Keratinocyte (primary cell): ENCODE measurements at regions not wholly inside any gene's neighbourhood (a gene's known extent, or its start where the extent isn't known, plus 50 kb on each side); places are given as distances from the start of the nearest gene placed in this dataset.

Experiments used
- DNase-seq: peaks from one replicate; pipeline ENCODE4 v3.0.0-alpha.2; 2011; ENCODE audit warnings: low read depth, missing footprints, low spot score
- FAIRE-seq: peaks from 2 replicates; lab custom pipeline; 2011; peaks lifted over from hg19 to GRCh38; lab: Jason Lieb, UNC
- H2AFZ ChIP-seq: 2 replicates; pipeline ENCODE4 v1.6.0; 2012; ENCODE audit warnings: low read length, control low read depth, inconsistent platforms; ENCODE audit not compliant: control insufficient read depth
- H3K27ac ChIP-seq: 2 replicates; pipeline ENCODE4 v1.5.1; 2011; ENCODE audit warnings: low read length; ENCODE audit not compliant: control insufficient read depth, insufficient read depth
- H3K27me3 ChIP-seq: 3 replicates; pipeline ENCODE4 v1.6.0; 2011; ENCODE audit warnings: low read length; ENCODE audit not compliant: control insufficient read depth, insufficient read depth; ENCODE audit errors: extremely low read depth
- H3K36me3 ChIP-seq, 2 experiments: 2 replicates in 1 of 2; 3 replicates in 1 of 2; pipeline ENCODE4 v1.5.1; 2011; ENCODE audit warnings: low read length in 2 of 2, mild to moderate bottlenecking in 1 of 2; ENCODE audit not compliant: control insufficient read depth in 2 of 2, insufficient read depth in 2 of 2; ENCODE audit errors: extremely low read depth in 1 of 2
- H3K4me1 ChIP-seq: 3 replicates; pipeline ENCODE4 v1.5.1; 2011; ENCODE audit warnings: low read length; ENCODE audit not compliant: control insufficient read depth, insufficient read depth; ENCODE audit errors: extremely low read depth
- H3K4me2 ChIP-seq: 3 replicates; pipeline ENCODE4 v1.6.0; 2011; ENCODE audit warnings: low read depth, low read length; ENCODE audit not compliant: control insufficient read depth, insufficient read depth; ENCODE audit errors: extremely low read depth
- H3K4me3 ChIP-seq, 3 experiments: fragments of 200-600 bp in 1 of 3; sonication (generic) in 1 of 3; 2 replicates in 2 of 3; 3 replicates in 1 of 3; pipeline ENCODE4 v1.5.1; 2011 to 2016; ENCODE audit warnings: low read length in 3 of 3, mild to moderate bottlenecking in 3 of 3, control low read depth in 2 of 3, inconsistent platforms in 1 of 3, low read depth in 1 of 3, mixed read lengths in 1 of 3, mixed run types in 1 of 3, moderate library complexity in 1 of 3; ENCODE audit not compliant: control insufficient read depth in 2 of 3, insufficient read depth in 2 of 3; ENCODE audit errors: extremely low read depth in 1 of 3
- H3K79me2 ChIP-seq: 2 replicates; pipeline ENCODE4 v1.6.0; 2012; ENCODE audit warnings: low read length; ENCODE audit not compliant: control insufficient read depth, insufficient read depth
- H3K9ac ChIP-seq: 3 replicates; pipeline ENCODE4 v1.6.0; 2011; ENCODE audit warnings: low read length; ENCODE audit not compliant: control insufficient read depth, insufficient read depth; ENCODE audit errors: extremely low read depth
- H3K9me1 ChIP-seq: 3 replicates; pipeline ENCODE4 v1.6.0; 2011; ENCODE audit warnings: low read length; ENCODE audit not compliant: control insufficient read depth, insufficient read depth; ENCODE audit errors: extremely low read depth
- H3K9me3 ChIP-seq: 2 replicates; pipeline ENCODE4 v1.5.1; 2012; ENCODE audit warnings: low read depth, low read length; ENCODE audit not compliant: control insufficient read depth
- H4K20me1 ChIP-seq: 3 replicates; pipeline ENCODE4 v1.6.0; 2011; ENCODE audit warnings: low read length; ENCODE audit not compliant: control insufficient read depth, insufficient read depth; ENCODE audit errors: extremely low read depth
- CTCF ChIP-seq, 3 experiments: IDR thresholded peaks in 1 of 3; conservative IDR thresholded peaks in 1 of 3; optimal IDR thresholded peaks in 1 of 3; 2 replicates in 2 of 3; 3 replicates in 1 of 3; pipeline versions ENCODE3 to v1.5.1; 2011; ENCODE audit warnings: low read length in 3 of 3, mild to moderate bottlenecking in 3 of 3, moderate library complexity in 2 of 3, control low read depth in 1 of 3, inconsistent platforms in 1 of 3; ENCODE audit not compliant: insufficient read depth in 2 of 3; ENCODE audit errors: extremely low read depth in 1 of 3
- EZH2 ChIP-seq: IDR thresholded peaks from one replicate; pipeline ENCODE4 v1.6.1; 2012; ENCODE audit warnings: inconsistent platforms, mild to moderate bottlenecking, low read length, moderate library complexity
- dilution Hi-C: fragments of 300-500 bp; cut with MboI; formaldehyde crosslinking; loops from one replicate; pipeline ENCODE4 v1.7.0; 2020; ENCODE audit warnings: low sequenced_read_pairs; ENCODE audit not compliant: extremely low pct_ligation_motif_present

- H3K9me3 ChIP-seq: no peaks in the 10 kb centered on the region
- no peak overlapping the region for H2AFZ ChIP-seq
- H3K9me1 ChIP-seq: no peaks in the 10 kb centered on the region
- H3K4me3 ChIP-seq: no peak overlapping the region
- no peak overlapping the region for H3K9ac ChIP-seq
- H3K36me3 ChIP-seq: no peaks in the 10 kb centered on the region
- H4K20me1 ChIP-seq: no peaks in the 10 kb centered on the region
- H3K79me2 ChIP-seq: no peaks in the 10 kb centered on the region
- no peak overlapping the region for H3K27ac ChIP-seq
- no peak for DNase-seq
- TF ChIP-seq EZH2 (no peak), CTCF (optimal IDR thresholded peaks at IDR 0.05 in 1 of 3, IDR thresholded peaks at IDR 0.05 in 1 of 3, conservative IDR thresholded peaks at IDR 0.05 in 1 of 3; ENCODE audit: extremely low read depth in 1 of 3, insufficient read depth in 2 of 3, low read length in 3 of 3) (no peak)
- H3K4me2 ChIP-seq: no peak overlapping the region
- dilution Hi-C loops: no loop called here
- H3K27me3 ChIP-seq: no peaks in the 10 kb centered on the region
- FAIRE-seq: no peak
- H3K4me1 ChIP-seq: no peaks in the 10 kb centered on the region
Measured at GRCh38 chr2:62339413-62339812, 143.5 kb downstream of the B3GNT2 start.

GRCh38 chr2:62338111-62338510 is 142.2 kb downstream of the B3GNT2 start:
- no peak for FAIRE-seq

More at GRCh38 chr2:62338111-62338510, 142.2 kb downstream of the B3GNT2 start:
- Histone ChIP-seq H3K27ac (no peak overlapping the region), H3K9me1 (no peaks in the 10 kb centered on the region), H3K9ac (no peak overlapping the region), H3K79me2 (no peaks in the 10 kb centered on the region), H2AFZ (no peak overlapping the region), H3K9me3 (no peaks in the 10 kb centered on the region), H3K36me3 (no peaks in the 10 kb centered on the region), H3K4me1 (no peaks in the 10 kb centered on the region), H3K4me2 (no peak overlapping the region), H3K27me3 (no peaks in the 10 kb centered on the region), H4K20me1 (no peaks in the 10 kb centered on the region), H3K4me3 (no peak overlapping the region)
- no peak for DNase-seq
- dilution Hi-C loops: no loop called here
- TF ChIP-seq CTCF (optimal IDR thresholded peaks at IDR 0.05 in 1 of 3, IDR thresholded peaks at IDR 0.05 in 1 of 3, conservative IDR thresholded peaks at IDR 0.05 in 1 of 3; ENCODE audit: extremely low read depth in 1 of 3, insufficient read depth in 2 of 3, low read length in 3 of 3): no peak
- TF ChIP-seq EZH2: no peak
